OCI-LY3 (cell line): ENCODE measurements at regions not wholly inside any gene's neighbourhood (a gene's known extent, or its start where the extent isn't known, plus 50 kb on each side); places are given as distances from the start of the nearest gene placed in this dataset.
"Not testable (repeated sequence)": the region's sequence is repeated elsewhere in the genome, so short reads cannot be mapped to it uniquely, and the experiment has no call there.

Experiments
- H2AFZ ChIP-seq: fragments of 200-600, 300-600 bp; shearing (Covaris generic); 2 replicates; pipeline ENCODE4 v1.6.0; 2014; ENCODE audit warnings: antibody characterized with exemption, low read depth, low read length
- H3K27ac ChIP-seq: fragments of 200-600, 300-600 bp; sonication (generic); 2 replicates; pipeline ENCODE4 v1.5.1; 2014; ENCODE audit warnings: mild to moderate bottlenecking, low read length, moderate library complexity, mixed read lengths
- H3K27me3 ChIP-seq: fragments of 200-600, 300-600 bp; sonication (generic); 2 replicates; pipeline ENCODE4 v1.6.1; 2014; ENCODE audit warnings: low read depth, low read length, mixed read lengths
- H3K36me3 ChIP-seq: fragments of 200-600, 300-600 bp; sonication (generic); replicated peaks from 2 replicates; pipeline ENCODE3; 2014; ENCODE audit warnings: low read depth, low read length, mixed read lengths
- H3K4me1 ChIP-seq: fragments of 300-600, 200-600 bp; sonication (generic); 2 replicates; pipeline ENCODE4 v1.6.1; 2014; ENCODE audit warnings: low read length, mixed read lengths
- H3K4me2 ChIP-seq: fragments of 200-600, 300-600 bp; sonication (generic); 2 replicates; pipeline ENCODE4 v1.6.1; 2014; ENCODE audit warnings: low read length, mixed read lengths
- H3K4me3 ChIP-seq: fragments of 300-600, 200-600 bp; sonication (generic); 2 replicates; pipeline ENCODE4 v1.5.1; 2014; ENCODE audit warnings: antibody characterized with exemption, mild to moderate bottlenecking, low read length, moderate library complexity
- H3K79me2 ChIP-seq: fragments of 300-600, 200-600 bp; shearing (Covaris generic); 2 replicates; pipeline ENCODE4 v1.6.1; 2014; ENCODE audit warnings: mild to moderate bottlenecking, low read length, mixed read lengths
- H3K9ac ChIP-seq: fragments of 300-600, 200-600 bp; shearing (Covaris generic); 2 replicates; pipeline ENCODE4 v1.6.0; 2014; ENCODE audit warnings: mild to moderate bottlenecking, low read length, moderate library complexity
- H3K9me3 ChIP-seq: fragments of 200-600, 300-600 bp; shearing (Covaris generic); 2 replicates; pipeline ENCODE4 v1.6.1; 2014; ENCODE audit warnings: low read length, mixed read lengths; ENCODE audit not compliant: insufficient read depth
- H4K20me1 ChIP-seq: fragments of 200-600, 300-600 bp; sonication (generic); 2 replicates; pipeline ENCODE4 v1.6.1; 2016; ENCODE audit warnings: low read length, mixed read lengths; ENCODE audit not compliant: insufficient read depth
- CTCF ChIP-seq: fragments of 200-600, 300-600 bp; sonication (generic); IDR thresholded peaks from 2 replicates; pipeline ENCODE4 v1.5.1; 2014; ENCODE audit warnings: antibody characterized with exemption, low read length, low read depth
- EZH2phosphoT487 ChIP-seq: fragments of 200-600 bp; shearing (Covaris generic); IDR thresholded peaks from 2 replicates; pipeline ENCODE4 v1.6.1; 2018; ENCODE audit warnings: antibody characterized with exemption, mixed run types, low read depth

DNA sequence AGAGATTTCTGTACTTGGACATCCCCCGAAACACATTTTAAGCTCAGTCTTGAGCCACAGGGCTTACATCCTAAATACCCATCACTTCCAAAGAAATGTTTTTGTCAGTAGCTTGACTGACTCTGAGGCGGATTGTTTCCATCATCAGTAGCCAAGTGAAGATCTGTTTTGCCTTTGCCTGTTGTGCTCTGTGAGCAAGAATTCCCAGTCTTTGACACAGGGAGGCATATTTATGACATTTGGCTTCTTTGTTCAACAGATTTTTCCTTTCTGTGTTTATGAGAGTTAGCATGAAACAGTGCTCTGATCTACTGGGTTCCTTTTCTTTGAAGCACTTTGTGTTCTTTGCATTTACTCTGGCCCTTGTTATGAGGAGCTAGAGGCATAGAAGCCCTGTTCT, 132.1 kb upstream of the CDIN1 start:
- TF ChIP-seq CTCF (no peak), EZH2phosphoT487 (no peak)

GRCh38 chr15:36448418-36448817, 131.0 kb upstream of the CDIN1 start:
- no peak overlapping the region for H2AFZ ChIP-seq
- H3K4me2 ChIP-seq, result no peak overlapping the region
- no peaks in the 10 kb centered on the region for H3K27me3 ChIP-seq
- no peaks in the 10 kb centered on the region for H3K36me3 ChIP-seq
- no peaks in the 10 kb centered on the region for H3K9me3 ChIP-seq
- no peaks in the 10 kb centered on the region for H4K20me1 ChIP-seq
- H3K4me3 ChIP-seq, result no peak overlapping the region
- no peaks in the 10 kb centered on the region for H3K79me2 ChIP-seq
- no peak overlapping the region for H3K27ac ChIP-seq
- H3K9ac ChIP-seq, result no peak overlapping the region
- H3K4me1 ChIP-seq, result 0 out of 2 replicates have a peak, but pooled peaks cover 2% of the 10 kb centered on the region
- TF ChIP-seq CTCF, result no peak
- no peak for TF ChIP-seq EZH2phosphoT487

More for the DNA sequence above, 132.1 kb upstream of the CDIN1 start:
- H3K27me3 ChIP-seq, result no peaks in the 10 kb centered on the region
- no peaks in the 10 kb centered on the region for H3K36me3 ChIP-seq
- H3K27ac ChIP-seq, result no peak overlapping the region
- H3K4me2 ChIP-seq, result no peak overlapping the region
- H4K20me1 ChIP-seq, result no peaks in the 10 kb centered on the region
- H3K4me1 ChIP-seq, result 0 out of 2 replicates have a peak, but pooled peaks cover 2% of the 10 kb centered on the region
- no peak overlapping the region for H3K4me3 ChIP-seq
- H3K79me2 ChIP-seq, result no peaks in the 10 kb centered on the region
- no peak overlapping the region for H3K9ac ChIP-seq
- H3K9me3 ChIP-seq, result no peaks in the 10 kb centered on the region
- no peak overlapping the region for H2AFZ ChIP-seq

DNA sequence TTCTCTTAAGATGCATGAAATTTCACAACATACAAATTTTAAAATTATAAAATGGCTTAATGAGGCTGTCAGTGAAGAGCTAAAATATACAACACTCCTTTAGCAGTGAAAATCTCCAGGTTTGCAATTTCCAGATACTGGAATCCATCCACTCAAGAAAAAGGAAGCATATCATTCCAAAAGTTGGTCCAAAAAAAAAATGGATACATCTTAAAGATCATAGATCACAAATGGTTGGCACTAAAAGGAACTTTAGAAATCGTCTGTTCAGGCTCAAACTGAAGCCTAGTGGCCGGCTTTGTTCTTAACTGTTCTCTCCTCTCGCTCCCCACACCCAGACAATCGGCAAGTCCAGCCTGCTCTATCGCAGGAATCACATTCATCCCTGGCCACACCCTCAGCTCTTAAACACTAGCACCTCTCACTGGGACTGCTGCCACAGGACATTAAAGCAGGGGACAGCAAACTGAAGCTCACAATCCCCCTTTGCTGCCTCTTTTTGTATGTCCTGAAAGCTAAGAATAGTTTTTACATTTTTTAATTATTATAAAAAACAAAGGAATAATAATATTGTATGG, 130.3 kb upstream of the CDIN1 start:
- Histone ChIP-seq H3K9ac (no peak overlapping the region), H3K4me3 (no peak overlapping the region), H4K20me1 (no peaks in the 10 kb centered on the region), H3K79me2 (no peaks in the 10 kb centered on the region), H3K27me3 (no peaks in the 10 kb centered on the region), H3K27ac (no peak overlapping the region), H3K9me3 (no peaks in the 10 kb centered on the region), H3K4me1 (0 out of 2 replicates have a peak, but pooled peaks cover 2% of the 10 kb centered on the region), H2AFZ (no peak overlapping the region), H3K4me2 (no peak overlapping the region), H3K36me3 (no peaks in the 10 kb centered on the region)
- TF ChIP-seq EZH2phosphoT487, result no peak
- no peak for TF ChIP-seq CTCF

GRCh38 chr15:36449662-36450145, 129.7 kb upstream of the CDIN1 start:
- H3K79me2 ChIP-seq, result no peaks in the 10 kb centered on the region
- no peaks in the 10 kb centered on the region for H3K9me3 ChIP-seq
- H3K27ac ChIP-seq, result no peak overlapping the region
- no peak overlapping the region for H2AFZ ChIP-seq
- no peak overlapping the region for H3K4me2 ChIP-seq
- no peaks in the 10 kb centered on the region for H3K27me3 ChIP-seq
- 0 out of 2 replicates have a peak, but pooled peaks cover 2% of the 10 kb centered on the region for H3K4me1 ChIP-seq
- no peaks in the 10 kb centered on the region for H4K20me1 ChIP-seq
- H3K36me3 ChIP-seq, result no peaks in the 10 kb centered on the region
- no peak for TF ChIP-seq CTCF
- no peak overlapping the region for H3K4me3 ChIP-seq
- H3K9ac ChIP-seq, result no peak overlapping the region

DNA sequence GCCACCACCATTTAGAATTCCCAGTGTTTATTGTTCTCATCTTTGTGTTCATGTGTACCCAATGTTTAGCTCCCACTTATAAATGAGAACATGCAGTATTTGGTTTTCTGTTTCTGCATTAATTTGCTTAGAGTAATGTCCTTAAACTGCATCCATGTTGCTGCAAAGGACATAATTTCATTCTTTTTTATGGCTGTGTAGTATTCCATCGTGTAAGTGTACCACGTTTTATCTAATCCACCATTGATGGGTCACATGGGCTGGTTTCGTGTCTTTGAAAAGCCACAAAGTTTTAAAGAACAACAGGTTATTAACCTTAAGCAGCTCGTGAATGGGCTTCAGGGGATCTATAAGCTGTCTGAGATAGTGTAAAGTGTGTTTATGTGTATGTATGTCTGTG, 125.2 kb upstream of the CDIN1 start:
- H3K4me3 ChIP-seq, H3K4me2 ChIP-seq, H3K9ac ChIP-seq, H3K36me3 ChIP-seq, H3K27me3 ChIP-seq, H3K9me3 ChIP-seq, H3K79me2 ChIP-seq, H3K4me1 ChIP-seq, H3K27ac ChIP-seq, H4K20me1 ChIP-seq, H2AFZ ChIP-seq: not testable (repeated sequence)
